GM12872 (cell line): ENCODE measurements at regions not wholly inside any gene's neighbourhood (a gene's known extent, or its start where the extent isn't known, plus 50 kb on each side); places are given as distances from the start of the nearest gene placed in this dataset.

Experiments
- CTCF ChIP-seq: IDR thresholded peaks from 3 replicates; pipeline ENCODE4 v1.5.1; 2011; ENCODE audit warnings: low read depth, mild to moderate bottlenecking, low read length, moderate library complexity; ENCODE audit not compliant: insufficient read depth

- TF ChIP-seq CTCF, result no peak
These were observed 218.4 kb downstream of the FRK start for GRCh38 chr6:115842338-115842737.

DNA sequence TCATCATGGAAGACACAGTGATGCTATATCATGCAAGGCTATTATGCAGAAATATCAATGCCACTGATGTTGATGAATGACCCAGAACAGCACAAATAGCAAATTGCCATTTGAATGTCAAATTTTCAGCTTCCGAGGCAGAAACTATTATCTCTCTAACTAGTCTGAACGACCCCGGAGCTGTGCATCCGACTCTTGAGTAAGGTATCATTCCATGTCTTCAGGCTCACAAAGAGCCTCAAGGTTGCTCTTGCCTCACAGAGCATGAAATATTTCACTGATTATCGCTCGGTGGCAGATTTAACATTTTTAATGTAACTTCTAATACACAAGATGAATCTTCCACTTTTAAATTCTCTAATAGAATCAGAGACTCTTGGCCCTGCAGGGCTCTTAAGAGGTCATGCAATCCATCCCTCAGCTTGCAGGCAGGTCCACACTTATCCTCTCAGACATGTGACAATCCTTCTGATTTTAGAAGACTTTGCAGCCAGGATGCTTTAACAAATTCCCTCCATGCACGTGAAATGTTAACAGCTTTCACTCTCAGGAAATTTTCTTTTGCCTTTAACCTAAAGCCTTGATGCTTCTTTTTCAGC, 221.0 kb downstream of the FRK start:
- no peak for TF ChIP-seq CTCF

DNA sequence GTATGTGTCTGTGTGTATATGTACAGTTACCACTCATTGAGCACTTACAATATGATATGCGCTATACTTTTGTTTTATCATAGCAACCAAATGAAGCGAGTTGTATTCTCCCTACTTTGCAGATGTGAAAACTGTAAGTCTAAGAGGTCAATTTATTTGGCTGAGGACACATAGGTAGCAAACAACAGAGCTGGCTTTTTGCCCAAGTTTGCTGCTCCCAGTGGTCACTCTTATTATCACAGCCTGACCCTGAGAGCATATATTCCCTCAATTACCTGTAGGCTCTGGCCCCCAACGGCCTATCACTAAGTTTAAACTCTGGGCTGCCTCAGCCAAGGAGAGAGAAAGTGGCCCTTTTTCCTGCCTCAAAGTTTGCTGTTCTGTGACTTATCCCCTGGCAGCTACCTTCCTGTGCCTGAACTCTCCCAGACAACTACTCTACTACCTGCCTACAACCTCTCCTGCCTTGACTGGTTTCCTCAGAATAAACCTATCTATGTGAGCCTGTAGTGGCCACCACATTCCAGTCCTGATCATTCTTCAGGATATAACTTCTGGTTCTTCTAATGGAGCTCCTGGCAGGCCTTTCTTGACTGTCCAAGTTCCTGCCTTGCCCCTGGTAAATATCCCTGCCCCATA, 221.8 kb downstream of the FRK start:
- TF ChIP-seq CTCF, result peak; percentile 82

DNA sequence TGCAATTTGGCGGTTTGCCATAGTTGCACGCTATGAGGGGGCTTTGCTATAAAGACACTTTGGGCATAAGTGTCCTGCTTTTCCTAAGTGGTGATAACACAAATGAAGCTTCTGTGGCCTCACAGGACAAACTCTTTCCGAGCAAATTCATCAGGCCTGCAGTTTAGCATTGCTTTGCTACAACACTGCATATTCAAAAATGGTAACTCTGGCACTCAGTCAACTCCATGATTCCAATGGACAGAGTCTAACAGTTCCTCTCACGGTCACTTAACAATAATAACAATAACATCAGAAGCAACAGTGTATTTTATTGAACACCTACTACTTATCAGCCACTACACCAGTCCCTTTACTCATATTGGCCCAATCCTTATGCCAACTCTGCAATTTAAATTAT, 222.5 kb downstream of the FRK start:
- TF ChIP-seq CTCF, result no peak

DNA sequence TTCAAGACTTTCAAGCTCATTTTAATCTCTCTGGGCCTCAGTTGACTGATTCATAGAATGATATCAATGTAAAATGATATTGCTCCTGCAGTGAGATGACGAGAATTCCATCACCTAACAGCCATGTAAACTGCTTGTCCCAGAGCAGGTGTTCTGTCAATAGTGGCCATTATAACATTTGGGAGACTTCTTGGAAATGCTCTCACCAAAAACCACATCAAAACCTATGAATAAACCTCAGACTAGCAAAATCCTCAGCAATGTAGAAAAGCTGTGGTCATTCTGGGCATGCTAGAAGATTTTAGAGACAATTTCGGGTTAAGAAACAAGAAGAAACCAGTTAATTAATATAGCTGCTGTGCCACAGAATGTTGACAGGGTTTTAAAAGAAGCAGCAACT, 225.4 kb downstream of the FRK start:
- no peak for TF ChIP-seq CTCF

DNA sequence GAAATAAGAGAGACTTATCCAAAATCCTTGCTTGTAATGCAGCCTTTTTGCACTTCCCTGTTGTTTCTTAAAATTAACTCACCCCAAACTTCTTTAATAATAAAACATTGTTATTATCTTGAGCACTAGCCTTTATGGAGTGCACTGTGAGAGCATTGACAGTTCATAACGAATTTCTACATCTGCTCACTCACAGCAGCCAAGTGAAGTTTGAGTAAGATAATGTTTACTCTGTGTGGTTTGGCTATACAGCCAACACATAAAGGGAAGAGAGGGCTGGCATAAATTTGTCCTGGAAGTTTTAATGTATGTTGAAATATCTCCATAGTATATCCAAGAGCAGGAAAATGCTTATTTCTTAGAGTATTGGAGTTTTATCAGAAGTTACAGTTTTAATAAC, 227.9 kb downstream of the FRK start:
- no peak for TF ChIP-seq CTCF

GRCh38 chr6:115832186-115832585, 228.5 kb downstream of the FRK start:
- TF ChIP-seq CTCF, result no peak
